ENCODE measurements at regions not wholly inside any gene's neighbourhood (a gene's known extent, or its start where the extent isn't known, plus 50 kb on each side); places are given as distances from the start of the nearest gene placed in this dataset.
A peak's percentile ranks its signal among the peaks of the same experiment; 100 is the strongest.

DNA sequence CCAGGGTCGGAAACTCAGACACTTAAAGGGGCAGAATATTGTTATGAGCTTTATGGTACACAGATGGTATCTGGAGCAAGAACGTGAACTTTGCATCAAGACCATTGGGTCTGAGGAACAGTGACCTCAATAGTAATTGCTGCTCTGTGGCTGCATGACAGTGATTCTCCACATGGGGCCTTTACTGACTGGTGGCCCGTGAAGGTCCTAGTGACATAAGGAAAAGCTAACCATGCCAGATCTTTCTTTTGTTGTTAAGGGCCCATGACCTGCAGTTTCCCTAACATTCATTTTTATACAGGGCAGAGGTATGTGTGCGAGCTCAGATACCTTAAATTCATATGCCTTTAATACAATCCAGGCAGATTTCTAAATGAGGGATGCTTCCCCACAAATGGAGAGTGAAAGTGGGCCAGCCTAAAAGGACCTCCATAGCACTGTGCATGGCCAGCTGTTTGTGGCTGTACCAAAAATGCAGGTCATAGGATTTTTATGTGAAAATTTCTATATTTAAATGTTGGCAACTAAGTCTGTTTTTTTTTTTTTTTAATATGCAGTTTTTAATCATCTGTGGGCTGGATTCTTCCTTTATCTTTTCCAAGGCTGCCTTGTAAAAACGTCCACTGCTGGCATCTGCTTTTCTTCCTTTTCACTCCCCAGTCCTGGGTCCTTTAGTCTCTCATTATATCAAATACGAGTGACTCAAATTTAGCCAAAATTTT is 188.0 kb upstream of the IL12A start:
- DNase-seq = no peak

DNA sequence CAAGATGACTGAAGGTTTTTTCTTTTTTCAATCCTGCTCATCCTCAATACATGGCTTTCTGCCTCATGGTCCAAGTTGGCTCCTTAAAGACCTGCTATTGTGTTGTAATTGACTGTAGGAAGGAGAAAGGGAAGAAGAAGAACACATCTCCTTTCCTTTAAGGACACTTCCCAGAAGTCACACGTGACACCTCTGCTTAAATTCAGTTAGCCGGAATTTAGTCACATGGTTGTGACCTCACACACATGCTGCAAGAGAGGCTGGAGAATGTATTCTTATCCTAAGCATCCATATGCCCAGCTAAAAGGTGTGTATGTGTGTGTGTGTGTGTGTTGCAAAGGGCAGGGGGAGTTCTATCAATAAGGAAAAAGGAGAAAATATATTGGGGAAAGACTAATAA is 185.8 kb upstream of the IL12A start:
- no peak for DNase-seq

GRCh38 chr3:159803459-159803858 is 185.2 kb upstream of the IL12A start:
- no peak for DNase-seq

- peak; percentile 72 for DNase-seq
Measured at GRCh38 chr3:159804726-159805410, 183.8 kb upstream of the IL12A start.

DNA sequence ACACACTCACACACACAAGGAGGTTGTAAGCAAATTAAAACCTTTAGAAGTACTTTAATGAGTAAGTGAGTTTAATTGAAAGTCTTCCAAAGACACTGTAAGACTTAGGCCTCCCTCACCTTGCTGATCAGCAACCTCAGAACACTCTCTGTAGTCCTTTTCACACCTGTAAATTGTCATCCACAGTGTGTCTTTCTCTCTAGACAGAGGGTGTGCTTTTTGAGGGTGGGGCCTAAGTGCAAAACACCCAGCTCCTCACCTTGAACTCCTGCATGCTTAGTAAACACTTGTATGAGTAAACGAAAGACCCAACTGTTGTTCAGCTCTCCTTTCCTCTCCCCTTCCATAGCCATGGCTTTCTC is 183.2 kb upstream of the IL12A start:
- DNase-seq = no peak

DNA sequence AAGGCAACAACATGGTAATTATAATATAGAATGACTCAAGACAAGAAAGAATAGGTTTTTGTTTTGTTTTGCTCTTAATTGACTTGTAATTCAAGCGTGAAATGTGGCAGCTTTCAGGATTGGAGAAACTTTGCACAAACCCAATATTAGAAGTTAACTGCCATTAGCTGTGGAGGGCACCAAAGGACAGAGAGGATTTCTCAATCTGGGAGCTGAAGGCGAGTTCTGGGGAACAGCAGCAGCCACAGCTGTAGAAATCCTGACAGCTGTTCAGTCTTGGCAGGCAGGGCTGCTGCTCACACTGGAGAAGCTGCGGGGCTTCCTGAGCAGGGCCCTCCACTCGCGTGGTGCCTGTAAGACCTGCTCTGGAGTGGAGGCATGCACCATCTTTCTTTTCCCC is 182.2 kb upstream of the IL12A start:
- peak; percentile 52 for DNase-seq

DNA sequence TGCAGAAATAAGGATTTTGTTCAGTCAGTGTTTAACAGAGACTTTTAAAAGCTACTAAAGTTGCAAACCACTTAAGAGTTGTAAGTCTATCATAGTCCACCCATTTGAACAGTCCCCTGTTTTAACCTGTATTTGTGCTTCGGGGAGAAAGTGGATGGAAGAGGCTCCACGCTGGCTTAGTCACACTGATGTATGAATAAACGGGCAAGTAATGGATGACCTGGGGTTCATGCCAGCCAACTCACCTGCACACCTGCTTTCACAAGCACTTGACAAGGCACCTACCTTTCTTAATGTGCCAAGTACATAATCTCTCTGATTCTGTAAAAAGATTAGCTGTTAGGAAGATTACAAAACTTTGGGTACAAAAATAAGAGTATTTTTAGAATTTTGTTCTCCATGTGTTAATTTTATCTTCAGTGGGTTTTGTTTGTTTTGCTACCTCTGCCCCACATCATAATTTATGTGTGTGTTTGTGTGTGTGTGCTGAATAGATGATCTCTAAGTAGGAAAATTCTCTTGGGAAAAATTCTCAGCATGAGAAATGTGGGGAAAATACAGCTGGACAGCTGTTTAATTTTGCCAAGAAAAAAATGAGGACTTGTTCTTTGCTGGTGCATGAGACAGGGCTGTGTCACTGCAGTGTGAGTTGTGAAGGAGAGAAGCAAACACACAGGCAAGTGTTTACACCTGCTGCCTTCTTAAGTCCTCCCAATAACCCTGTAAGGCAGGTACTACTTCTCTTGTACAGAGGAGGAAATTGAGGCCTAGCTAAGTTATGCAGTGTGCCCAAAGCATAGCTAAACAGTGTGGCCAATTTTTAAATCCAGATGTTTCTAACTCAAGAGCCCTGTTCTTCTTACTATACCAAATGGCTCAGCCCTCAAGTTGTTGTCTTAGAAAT is 181.2 kb upstream of the IL12A start:
- DNase-seq = no peak

DNA sequence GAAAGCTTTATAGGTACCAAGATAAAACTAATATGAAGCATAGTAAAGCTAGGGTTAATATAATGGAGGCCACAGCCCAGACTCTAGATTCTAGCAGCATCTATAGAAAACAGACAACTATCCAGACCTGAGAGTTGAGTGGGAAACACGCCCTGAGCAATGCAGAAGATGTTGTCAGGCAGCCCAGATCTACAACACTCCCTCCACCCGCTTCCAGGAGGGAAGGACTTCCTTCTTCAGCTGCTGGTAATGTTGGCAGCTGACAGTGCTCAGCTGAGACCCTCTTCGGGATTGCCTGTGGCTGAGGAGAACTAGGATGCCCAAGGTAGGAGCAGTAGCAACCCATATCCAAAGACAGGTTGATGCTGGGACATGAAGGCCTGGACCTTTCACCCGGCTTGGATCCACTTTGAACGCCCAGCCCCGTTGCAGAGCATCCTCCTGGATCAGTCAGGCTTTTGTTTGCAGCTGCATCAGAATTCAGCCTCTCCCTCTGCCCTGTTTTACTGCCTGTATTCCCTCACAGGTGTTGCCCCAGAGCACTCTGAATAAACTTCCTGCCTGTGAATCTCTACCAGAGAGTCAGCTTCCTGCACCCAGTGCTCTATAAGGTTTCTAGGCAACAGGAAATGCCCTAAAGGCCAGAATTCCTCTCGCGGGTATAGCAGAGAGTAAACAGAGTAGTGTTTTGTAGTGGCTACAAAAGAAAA is 174.7 kb upstream of the IL12A start:
- DNase-seq = no peak

DNA sequence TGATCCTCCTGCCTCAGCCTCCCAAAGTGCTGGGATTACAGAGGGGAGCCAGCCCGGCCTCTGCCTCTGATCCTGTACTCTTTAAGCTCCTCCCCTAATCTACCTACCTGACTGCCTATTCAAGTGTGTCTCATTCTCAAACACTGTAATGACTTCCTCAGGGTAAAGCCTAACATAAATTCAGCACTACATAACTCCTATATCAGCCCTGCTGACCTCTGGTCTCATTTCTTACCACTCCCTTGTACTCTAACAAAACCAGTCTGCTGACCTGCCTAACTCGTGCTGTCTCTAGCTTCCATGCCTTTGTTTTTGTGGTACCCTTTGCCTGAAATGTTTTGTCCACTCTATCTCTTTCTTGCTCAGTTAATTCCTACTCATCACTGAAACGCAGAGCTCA is 172.1 kb upstream of the IL12A start:
- DNase-seq = no peak

- DNase-seq = no peak
Measured at GRCh38 chr3:159817126-159817525, 171.5 kb upstream of the IL12A start.

GRCh38 chr3:159817571-159817970 is 171.1 kb upstream of the IL12A start:
- DNase-seq = no peak

GRCh38 chr3:159818399-159818798 is 170.2 kb upstream of the IL12A start:
- no peak for DNase-seq

DNA sequence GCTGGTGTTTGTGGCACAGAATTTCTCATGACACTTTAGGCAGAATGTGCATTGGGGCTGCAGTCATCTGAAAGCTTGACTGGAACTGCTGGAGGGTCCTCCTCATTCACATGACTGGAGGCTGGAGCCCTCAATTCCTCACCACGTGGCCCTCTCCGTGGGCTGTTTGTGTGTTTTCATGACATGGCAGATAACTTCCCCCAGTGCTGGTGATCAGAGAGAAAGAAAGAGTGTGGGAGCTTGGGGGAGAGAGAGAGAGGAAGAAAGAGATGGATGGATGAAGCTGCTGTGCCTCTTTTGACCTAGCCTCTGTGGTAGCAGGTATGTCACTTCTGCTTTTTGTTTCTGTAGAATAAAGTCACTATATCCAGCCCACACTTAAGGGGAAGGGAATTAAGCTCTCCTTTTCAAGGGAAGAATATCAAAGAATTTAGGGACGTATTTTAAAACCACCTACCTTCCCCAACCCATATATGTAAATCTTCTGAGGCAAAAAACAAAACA is 169.6 kb upstream of the IL12A start:
- no peak for DNase-seq

DNA sequence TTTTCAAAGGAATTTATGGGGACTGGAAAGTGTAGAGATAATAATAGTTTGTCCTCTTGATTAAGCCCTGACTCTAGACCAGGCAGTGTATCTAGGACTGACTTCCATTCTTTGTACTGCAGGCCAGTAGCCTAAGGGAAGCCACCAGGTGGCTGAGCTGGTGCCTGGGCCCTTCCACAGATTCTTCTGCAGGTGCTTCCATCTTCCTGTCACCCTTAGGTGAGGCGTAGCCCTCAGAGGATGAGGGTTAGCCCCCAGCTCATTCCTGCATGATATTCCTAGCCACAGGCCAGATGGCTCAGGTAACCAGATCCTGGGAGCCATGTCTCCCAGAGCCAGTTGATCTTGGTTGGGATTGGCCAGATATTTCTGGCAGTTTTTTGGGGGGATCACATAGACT is 169.0 kb upstream of the IL12A start:
- DNase-seq = peak; percentile 86

- peak; percentile 24 for DNase-seq
Measured at GRCh38 chr3:159821110-159821509, 167.5 kb upstream of the IL12A start.

DNA sequence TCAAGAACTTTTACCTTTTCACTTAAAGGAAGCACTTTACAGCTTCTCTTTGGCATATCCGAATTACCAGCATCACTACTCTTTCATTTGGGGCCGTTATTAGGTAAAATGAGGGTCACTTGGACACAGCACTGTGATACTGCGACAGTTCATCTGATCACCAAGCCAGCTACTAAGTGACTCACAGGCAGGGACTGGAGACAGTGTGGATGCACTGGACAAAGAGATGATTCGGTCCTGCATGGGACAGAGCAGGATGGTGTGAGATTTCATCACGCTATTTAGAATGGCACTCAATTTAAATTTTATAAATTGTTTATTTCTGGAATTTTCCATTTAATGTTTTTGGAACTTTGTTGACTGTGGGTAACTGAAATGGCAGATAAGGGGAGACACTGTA is 166.9 kb upstream of the IL12A start:
- no peak for DNase-seq

GRCh38 chr3:159823780-159824179 is 164.9 kb upstream of the IL12A start:
- DNase-seq = no peak

DNA sequence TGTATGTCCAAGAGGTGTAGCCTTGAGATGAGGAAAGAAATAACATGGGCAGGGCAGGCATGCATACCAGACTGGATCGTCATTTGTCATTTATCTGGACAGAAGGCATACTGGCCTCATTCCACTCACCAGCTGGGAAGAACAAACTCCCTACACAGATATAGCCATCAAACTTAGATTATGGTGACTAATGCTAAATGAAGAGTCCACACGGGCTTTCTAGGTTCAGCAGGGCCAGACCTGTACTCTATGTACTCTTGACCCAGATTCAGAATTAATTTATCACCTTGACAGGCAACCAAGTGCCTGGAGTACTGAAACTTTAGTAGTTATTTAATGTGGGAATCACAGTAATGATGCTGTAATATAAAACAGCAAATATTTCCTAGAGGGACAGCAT is 164.3 kb upstream of the IL12A start:
- DNase-seq = no peak

DNA sequence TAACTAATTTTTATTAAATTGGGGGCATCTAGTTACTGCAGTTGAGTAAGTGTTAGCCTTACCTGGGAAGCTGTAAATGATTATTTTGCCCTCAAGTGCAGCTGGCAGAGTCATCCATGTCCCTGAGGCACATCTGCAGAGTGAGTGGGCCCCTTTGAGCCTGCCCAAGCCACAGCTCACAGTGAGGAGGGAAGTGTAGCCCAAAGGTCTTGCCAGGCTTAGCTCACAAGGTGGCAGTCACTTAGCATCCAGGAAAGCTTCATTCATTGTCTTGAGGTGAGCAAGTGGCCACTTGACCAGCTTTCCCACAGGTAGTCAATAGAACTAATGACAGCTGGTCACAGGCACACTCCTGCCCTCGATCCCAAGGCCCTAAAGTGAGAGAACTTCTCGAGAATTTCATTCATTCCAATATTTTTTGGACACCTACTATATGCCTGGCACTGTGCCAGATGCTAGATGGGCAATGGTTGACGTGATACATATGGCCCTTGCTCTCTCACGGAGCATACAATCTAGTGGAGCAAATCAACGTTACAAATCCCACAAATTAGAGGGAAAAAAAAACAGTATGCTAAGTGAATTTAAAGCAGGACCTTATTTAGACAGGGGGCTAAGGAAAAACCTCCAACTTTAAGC is 163.3 kb upstream of the IL12A start:
- DNase-seq = peak; percentile 21

DNA sequence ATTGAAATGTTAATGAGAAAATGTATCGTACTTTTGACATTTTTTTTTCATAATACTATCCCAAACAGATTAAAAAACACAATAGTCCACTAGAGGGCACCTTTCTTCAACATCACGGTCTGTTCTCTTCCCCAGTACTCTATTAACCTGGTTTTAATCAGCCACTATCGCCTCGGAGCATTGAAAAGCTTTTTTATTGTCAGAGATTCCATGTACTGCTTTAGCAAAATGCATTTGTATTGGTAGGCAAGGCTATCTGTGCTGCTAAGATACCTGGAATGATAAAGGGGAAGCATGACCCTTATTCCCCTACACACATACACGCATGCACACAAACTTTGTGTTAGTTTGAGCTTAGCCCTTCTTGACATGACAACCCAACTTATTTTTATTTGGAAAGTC is 160.1 kb upstream of the IL12A start:
- peak; percentile 94 for DNase-seq

- DNase-seq = peak; percentile 84
Measured at GRCh38 chr3:159829056-159829455, 159.6 kb upstream of the IL12A start.

DNA sequence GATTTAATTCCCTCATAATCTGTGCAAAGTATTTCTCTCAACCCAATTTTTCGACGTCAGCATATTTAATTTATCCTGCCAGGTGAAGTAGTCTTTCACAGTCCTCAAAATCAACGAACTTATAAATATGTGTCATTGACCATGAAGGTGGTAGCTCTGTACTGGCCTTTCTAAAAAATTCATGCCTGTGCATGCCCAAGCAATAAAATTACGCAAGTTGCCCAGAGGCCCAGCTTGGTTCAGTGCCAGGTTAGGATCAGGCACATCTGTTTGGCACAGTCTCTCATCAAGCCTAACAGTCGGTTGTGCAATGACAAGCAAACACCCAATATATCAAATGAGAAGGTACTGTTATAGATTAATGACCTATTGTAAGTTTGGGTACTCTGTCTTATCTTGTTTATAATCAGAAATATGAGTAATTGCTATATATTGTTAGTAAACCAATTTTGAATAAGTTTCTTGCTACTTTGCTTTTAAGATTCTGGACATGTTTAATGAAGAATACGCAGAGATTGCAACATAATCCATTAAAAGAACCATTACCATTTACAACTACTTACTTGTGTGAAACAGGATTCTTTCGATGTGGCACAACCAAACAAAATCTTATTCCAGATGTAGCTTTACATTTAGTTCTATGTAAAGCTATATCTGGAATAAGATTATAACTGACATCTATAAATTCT is 159.0 kb upstream of the IL12A start:
- DNase-seq = peak; percentile 94

All from NCI-H2171 treated with DMSO at 0.1 percent for 48 hours (cell line).